Esophagus muscularis mucosa (tissue), 2 donors: ENCODE measurements at regions not wholly inside any gene's neighbourhood (a gene's known extent, or its start where the extent isn't known, plus 50 kb on each side); places are given as distances from the start of the nearest gene placed in this dataset.

Source experiments
- POLR2A ChIP-seq: fragments of 450-650 bp; IDR thresholded peaks from one replicate; pipeline ENCODE4 v1.6.1; 2017; ENCODE audit warnings: antibody characterized with exemption, moderate library complexity, mild to moderate bottlenecking, low read depth
- POLR2AphosphoS5 ChIP-seq, 2 donors: sonication (generic); formaldehyde crosslinking; IDR thresholded peaks; one replicate each; pipeline ENCODE4 v1.6.1; 2017; ENCODE audit warnings: antibody characterized with exemption in 2 of 2

- TF ChIP-seq POLR2A, result no peak
- no peak for TF ChIP-seq POLR2AphosphoS5 (IDR thresholded peaks at IDR 0.05)
Observed at GRCh38 chr9:20043461-20043860, 254.6 kb upstream of the SLC24A2 start.
